Cerebellar nuclear complex (tissue), 1 donor: ENCODE measurements at regions not wholly inside any gene's neighbourhood (a gene's known extent, or its start where the extent isn't known, plus 50 kb on each side); places are given as distances from the start of the nearest gene placed in this dataset.
"Not testable (repeated sequence)": the region's sequence is repeated elsewhere in the genome, so short reads cannot be mapped to it uniquely, and the experiment has no call there.

Experiments used
- DNase-seq, 2 experiments: peaks; one replicate each; lab custom pipeline; 2025; lab: John Stamatoyannopoulos, UW

DNA sequence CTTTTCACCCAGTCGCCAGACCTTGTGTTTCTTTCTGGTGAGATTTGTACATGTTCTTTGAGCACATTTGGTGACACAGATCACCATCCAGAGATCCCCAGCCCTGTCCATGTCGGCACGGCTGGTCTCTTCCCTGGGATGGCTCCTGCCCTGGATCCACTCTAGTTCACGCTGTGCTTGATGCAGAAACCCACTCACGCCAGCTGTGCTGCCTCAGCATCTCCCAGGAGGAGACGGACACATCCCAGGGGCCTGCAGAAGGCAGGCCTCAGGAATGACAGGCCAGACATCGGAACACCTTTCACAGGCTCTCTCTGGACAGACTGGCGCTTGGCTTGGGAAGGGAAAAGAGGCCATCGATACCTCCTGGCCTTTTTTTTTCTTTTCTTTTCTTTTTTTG lies 203.6 kb downstream of the ACKR3 start:
- DNase-seq = no peak

DNA sequence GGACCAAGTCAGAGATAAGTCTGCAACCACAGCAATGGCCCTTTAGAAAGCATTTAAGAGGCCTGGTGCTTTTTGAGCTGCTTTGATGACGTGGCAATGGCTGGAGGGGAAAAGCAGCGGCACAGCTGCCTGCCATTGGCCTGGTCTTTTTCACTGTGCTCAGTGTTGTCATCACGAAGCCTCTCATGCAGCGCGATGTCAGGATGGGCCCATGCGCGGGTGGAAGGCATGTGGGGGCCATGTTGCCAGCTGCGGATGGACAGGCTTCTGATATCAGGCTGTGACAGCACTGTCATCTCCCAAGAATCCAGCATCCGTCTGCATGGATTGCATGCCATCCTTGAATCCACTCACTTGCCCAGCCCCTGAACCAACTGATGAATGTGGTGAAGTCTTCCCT lies 204.5 kb downstream of the ACKR3 start:
- DNase-seq = no peak

DNA sequence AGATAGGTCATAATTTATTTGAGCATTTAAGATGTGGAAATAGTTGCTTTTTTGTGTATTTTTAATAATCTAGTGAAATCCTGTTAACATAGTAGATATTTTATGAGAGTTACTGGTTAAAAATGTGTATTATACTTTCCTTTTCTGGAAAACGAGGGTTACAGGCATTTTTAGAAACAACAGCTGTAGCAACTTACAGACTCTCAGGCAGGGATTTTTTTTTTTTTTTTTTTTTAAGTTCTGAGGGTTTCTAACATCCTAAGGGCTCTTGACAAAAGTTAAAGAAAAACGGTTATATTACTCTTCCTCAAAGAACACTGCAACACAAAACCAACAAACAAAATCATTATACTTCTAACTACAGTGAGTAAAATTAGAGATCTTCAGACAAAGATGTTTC lies 205.9 kb downstream of the ACKR3 start:
- DNase-seq = no peak

DNA sequence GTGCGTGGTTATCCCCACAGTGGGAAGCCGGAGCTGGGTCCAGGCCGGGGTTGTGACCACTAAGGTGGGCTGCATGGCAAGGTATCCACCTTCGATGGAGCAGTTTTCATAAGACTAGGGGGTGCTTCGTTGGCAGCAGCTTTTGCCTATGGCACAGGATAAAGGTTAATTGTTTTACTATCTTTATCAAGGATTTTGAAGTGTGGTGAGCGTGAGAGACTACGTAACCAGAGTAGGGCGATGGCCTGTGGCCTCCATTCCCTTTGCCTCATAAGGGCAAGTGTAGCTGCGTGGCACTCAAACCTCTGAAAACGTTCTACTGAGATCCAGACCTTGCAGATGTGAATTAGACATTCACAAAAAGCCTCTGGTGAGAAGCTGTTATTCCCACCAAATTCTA lies 206.6 kb downstream of the ACKR3 start:
- DNase-seq = no peak

DNA sequence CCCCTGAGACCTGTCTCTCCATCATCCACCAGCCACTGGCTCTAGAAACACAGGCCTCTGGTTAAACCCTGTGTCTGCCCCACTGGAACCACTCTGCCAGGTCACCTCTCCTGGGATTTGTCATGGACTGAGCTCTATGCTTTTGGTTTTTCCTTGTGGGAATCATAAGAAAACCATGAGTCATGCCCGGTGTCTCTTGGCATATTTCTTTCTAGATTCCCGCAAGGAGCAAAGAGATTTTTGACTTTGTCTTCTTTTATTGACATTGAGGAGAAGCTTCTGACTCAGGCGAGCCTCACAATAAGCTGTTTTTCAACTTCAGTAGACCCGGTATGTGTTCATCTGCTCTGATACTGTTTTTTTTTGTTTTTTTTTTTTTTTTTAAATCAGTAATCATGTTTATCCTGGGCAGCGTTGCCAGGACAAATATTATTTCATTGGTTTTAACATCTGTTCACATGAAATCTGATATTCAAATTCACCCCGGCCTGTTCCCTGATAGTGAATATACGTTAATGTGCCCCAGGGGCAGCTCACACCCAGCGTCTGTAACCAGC lies 207.1 kb downstream of the ACKR3 start:
- no peak for DNase-seq

DNA sequence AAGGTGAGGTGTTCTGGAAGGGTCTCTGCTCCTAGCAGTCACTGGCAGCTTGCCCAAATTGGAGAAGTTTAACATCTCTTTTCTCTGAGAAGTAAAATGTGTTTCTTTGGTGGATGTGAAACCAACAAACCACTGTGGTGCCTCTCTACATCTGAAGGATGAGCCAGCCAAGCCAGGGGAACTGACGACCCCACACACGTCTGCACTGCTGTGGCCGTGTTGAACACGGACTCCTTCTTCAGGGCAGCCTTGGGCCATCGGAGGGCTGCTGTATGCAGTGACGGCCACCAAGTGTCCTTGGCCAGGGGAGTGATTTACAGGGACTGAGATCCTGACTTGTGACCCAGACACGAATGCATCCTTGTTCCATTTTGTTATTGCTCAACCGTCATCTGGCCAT lies 207.8 kb downstream of the ACKR3 start:
- no peak for DNase-seq

DNA sequence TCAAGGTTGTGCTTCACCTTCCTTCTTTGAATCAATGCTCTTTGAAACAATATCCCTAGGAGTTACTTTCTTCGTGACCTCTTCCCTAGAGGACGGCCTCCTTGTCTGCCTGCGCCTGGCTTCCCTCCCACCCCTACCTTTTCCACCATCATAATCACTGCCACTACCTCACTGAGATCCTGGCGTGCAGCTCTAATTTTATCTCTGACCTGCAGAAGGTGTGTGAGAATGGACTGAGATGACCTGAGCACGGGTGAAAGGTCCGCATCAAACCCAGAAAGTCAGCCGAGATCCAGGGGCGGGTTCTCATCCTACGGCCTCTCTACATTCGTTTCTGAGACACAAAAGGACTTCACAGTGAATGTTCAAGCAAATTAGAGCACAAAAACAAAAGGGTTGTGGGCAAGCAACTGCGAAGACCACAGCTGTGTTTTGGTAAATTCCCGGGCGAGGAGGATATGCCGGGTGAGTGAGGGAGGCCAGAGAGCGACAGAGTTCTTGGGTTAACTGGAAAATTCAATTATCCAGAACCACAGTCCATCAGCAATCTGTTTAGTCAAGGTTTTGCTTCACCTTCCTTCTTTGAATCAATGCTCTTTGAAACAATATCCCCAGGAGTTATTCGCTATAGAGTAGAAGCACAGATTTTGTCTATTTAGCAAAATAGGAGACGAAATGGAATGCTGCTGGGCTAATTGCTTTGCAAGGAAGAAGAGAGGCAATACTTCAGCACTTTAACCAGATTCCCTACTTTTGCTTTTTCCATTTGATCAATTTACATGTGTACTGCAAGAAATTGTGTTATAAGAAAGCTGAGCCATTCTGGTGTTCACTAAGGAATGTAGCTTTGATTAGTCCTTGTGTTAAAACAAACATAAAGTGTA lies 212.6 kb downstream of the ACKR3 start:
- no peak for DNase-seq

DNA sequence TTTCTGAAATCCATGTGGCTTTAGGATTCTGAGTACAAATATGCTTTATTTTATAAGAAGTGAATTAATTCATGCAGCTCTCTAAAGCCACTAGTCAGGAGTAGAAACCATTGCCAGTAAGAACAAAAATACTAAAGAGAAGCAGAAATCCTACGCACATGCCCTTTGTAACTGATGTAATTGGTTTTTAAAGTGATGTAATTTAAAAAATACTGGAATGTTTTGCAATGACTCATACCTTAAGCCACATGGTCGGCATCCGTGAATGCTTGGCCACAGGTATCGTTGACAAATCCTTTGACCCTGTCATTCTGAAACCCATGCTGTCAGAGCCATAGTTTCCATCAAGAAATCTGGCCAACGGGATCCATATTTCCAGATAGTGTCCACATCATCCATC lies 213.3 kb downstream of the ACKR3 start:
- no peak for DNase-seq

DNA sequence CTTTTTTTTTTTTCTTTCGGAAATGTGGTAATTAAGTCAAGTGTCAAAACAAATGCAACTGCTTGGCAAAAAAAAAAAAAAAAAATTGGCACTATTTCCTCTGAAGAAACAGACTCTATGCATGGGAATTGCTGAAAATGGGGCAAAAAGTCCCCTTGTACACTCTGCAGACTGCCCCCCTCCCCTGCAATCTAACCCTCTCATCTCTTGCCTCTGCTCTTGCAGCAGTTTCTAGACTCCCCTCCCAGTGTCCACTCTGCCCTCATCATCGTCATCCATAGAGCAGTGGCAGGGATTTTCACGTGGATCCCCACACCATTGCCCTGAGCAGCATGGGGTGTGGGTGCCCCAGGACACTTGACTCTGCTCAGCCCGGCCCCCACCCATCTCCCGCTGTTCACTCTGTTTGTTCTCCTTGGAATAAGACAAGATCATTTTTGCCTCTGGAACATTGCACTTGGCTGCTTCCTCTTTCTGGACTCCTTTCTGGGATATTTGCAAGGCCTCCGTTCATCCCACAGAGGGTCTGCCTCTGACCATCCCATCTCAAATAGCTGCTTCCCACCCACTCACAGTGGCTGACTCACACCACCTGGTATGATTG lies 213.9 kb downstream of the ACKR3 start:
- no peak for DNase-seq

DNA sequence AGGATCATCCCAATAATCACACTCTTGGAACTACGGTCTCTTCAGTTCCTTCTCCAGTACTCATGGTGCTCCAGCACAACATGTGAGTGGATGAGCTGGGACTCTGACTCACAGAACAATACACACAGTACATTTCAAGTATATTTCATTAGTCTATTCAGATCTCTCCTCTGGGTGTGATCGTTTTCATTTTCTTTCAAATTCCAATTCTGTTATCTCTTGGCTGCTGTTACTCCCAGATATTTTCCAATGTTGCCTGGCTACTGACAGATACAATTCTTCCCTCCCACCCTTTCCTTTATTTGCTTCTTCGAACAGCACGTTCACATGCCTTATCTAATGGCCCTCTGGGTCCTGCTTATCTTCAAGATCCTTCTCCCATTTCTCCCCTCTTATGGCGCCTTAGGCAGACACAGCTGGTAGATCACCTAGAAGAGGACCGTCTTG lies 216.0 kb downstream of the ACKR3 start:
- no peak for DNase-seq

DNA sequence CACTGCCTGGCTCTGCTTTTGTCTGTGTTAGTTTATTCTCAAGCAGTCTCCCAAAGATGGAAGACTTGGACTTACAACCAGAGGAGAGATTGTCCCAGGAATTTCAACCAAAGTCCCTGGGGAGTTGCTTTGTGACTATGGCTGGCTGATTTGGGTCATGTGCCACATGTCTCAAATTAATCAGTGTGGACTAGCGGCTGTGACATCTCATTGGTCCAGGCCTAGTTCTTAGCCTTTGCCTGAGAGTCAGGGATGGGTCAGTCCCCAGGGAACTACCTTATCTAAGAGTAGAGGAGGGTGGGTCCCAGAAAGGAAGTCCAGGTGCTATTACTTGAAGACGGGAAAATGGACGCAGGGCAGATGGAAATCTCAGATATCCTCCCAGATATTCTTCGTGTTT lies 217.1 kb downstream of the ACKR3 start:
- no peak for DNase-seq

DNA sequence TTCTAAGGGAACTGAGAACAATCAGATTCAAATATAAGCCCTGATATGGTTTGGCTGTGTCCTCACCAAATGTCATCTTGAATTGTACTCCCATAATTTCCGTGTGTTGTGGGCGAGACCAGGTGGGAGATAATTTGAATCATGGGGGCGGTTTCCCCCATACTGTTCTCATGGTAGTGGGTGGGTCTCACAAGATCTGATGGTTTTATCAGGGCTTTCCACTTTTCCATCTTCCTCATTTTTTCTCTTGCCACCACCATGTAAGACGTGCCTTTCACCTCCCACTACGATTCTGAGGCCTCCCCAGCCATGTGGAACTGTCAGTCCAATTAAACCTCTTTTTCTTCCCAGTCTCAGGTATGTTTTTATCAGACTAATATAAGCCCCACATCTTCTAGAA lies 217.8 kb downstream of the ACKR3 start:
- DNase-seq = not testable (repeated sequence)

DNA sequence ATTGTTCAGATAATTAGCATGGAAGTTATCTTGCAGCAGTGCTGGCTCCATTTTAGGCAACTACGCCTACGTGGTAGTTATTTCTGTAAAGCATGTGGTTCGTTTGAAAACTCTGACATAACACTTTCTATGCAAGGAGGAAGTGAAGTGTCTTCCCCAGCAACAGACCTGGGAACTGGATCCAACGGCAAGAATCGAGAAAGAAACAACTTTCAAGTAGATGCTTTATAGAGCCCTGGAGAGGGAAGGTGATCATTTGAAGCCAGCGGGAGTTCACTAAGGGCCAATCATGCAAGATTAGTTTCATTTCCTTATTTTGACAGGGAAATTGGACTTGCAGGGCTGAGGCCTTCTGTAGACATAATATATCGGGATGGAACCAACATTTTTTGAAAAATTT lies 218.3 kb downstream of the ACKR3 start:
- DNase-seq = no peak

DNA sequence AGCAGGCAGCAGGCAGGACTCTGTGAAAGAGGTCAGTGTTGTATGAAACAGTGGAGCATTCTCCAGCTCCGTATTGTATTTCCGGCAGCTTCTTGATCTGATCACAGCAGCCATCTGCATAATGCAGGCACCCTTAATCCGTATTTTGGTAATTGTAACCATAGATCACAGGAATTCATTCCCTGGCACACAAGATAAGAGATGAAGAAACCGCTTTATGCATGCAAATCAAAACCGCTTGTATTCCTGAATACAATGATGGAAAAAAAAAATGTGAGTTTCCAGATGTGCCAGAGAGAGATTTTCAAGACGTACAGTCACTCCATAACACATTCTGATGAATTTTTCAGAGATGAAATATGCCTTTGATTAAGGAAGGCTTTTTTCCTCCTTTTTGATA lies 221.3 kb downstream of the ACKR3 start:
- no peak for DNase-seq

DNA sequence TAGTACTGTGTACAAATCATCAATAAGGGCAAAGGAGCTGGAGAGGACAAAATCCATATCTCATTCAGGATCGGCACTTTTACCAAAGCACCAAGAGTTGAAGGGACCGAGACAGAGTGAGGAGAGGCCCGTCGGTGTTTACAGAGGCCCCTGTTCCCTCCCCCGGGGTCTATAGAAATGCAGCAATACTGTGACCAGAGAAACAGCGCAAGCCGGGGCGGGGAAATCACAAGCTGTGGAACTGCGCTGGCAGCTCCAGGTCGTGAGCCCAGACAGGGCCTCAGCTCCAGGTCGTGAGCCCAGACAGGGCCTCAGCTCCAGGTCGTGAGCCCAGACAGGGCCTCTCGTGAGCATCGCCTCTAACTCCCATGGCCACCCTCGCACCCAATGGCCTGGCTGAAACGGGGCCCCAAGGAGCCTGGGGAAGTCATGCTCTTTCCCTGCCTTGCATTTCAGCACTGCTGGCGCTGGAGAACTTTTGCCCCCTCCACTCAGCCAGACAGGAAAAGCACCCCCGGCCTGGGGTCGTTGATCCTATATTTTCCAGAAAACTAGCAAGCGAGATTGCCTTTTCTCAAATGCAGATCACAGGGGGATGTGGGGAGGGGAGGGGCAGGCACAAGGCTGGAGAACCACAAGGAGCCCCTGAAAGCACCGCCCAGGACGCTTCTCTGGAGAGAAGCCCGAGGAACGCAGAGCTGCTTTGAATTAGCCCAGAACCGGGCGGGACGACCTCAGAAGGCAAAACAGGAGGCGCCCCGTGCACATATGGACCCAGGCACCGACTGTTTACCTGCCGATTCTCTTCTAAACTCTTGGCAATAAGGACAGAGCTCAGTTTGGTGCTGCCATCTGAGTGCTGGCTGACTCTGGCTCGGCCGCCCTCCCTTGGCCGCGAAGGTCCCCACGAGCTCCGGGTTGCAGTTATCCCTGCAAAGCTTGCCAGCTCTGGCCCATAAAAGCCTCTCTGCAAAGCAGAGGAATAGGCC lies 223.7 kb downstream of the ACKR3 start:
- DNase-seq = no peak

DNA sequence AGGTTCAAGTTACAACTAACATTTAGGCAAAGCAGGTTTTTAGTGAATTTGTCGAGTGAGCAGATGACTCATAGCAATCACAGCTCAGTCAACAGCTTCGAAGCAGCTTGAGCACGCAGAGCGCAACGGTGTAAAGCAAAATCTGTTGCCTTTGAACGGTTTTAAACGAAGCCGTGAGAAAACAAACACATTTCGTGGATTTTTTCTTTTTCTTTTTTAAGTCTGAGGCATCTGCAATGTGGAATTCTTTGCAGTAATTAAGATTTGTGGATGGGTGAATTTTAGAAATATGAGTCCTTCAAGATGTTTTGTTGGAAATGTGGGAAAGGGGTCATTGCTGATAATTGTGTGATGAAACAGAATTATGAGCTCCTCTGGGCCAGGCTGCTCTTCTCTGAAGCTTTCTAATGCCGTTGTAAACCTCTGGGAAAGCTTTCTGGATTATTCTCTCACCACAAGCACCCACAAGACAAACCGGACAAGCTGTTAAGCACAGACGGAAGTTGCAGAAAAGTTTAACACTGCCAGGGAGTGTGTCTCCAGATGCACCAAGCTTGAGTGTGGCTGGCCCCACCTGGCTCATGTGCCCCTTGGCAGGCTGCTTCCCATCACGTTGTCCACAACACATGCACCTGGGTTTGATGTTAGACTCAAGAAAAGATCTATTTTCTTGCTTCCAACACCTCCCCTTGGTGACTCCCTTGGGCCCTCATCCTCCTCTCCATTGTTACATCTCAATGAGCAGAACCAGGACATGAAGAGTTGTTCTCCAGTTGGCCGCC lies 224.7 kb downstream of the ACKR3 start:
- no peak for DNase-seq

DNA sequence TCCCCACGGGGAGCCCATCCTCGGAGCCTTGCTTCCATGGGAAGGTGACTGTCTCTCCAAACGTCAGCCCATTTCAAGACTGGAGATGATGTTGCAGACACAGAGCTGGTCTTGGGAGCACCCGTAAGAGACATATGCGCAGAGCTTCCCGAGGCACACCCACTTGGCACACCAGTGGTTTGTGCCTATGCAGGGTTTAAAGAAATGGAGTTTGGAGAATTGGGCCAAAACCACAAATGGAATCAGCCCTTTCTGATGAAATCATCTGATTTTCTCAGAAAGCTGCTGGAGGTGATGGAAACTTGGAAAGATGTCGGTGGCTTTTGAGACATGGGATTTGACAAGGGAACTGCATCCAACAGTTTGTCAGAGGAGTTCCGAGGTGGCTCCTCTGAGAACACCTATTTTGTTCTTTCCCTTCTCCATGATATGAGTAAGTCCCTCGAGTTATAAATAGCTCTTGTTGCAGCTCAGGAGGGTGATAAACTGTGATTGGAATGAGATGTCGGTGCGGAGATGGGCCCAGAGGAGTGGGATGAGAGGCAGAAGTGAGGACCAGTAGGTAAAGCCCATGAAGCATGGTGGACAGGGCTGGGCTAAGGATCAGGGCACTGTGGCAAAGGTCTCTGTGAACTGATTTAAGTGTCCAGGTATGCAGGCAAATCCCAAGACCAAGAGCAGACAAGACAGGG lies 225.7 kb downstream of the ACKR3 start:
- DNase-seq = no peak

DNA sequence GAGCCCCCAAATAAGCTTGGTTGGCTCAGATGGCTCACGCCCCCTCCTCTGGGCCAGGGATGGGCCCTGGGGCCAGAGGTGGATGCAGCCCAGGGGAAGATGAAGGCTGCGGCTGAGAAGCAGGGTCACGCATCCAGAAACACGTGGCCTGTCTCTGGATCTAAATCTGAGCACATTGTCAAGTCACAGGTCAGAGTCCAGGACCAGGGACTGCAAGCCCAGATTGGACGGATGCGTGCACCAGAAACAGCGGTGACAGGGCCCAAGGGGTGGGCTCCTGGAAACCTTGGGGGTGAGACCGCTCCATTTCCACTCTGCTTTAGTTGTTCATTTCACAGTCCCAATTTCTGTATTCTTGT lies 226.2 kb downstream of the ACKR3 start:
- no peak for DNase-seq

DNA sequence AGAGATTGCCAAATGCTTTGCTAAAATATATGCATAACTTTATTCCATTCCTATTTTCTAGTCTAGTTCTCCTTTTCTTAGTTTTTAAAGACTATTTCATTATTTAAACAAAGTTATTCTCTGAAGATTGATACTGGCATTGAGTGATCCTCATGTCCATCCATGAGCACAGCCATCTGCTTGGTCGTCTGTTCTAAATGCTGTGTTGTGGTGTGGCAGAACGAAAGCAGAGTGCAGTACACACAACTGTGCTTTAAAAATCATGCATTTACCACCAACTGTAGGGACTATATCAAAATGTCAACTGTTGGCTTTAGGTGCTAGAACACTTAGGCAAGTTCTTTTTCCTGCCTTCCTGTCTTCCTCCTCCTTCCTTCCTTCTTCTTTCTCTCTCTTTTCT lies 226.6 kb downstream of the ACKR3 start:
- no peak for DNase-seq

DNA sequence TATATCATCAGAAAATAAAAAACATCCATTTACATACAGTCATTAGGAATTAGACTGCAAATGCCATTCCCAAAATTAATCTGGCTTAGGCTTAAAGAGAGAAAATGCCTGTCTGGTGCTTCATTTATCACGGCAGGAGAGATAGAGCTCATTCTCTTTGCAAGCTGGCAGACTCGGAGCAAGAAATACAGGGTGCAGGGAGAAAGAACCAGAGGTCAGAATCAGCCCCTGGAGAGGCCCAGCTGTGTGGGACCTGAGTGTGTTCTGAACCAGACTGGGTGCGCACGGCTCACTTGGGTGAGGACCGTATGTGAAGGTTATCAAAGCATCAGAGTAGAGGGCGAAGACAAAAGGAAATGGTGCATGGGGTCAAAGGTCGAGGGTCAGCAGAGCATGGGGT lies 227.8 kb downstream of the ACKR3 start:
- no peak for DNase-seq

DNA sequence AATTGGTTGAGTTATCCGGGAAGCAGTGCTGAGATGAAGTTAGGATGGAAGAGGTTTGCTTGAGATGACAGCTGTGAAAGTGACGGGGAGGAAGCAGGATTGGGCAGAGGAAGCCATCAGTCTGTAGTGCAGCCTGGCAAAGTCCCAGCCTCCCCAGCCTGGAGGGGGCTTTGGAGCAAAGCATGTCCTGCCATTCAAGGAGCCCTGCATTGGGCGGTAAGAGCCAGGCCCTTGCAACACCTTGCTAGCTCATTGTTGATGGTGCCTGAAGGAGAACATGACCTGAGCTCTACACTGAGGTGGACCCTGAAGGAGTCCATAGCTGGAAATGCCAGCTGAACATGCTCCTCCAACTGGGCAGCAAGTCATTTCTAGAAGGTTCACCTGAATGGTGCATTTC lies 228.9 kb downstream of the ACKR3 start:
- no peak for DNase-seq
